Thyroid gland (tissue), 4 donors: ENCODE measurements at regions not wholly inside any gene's neighbourhood (a gene's known extent, or its start where the extent isn't known, plus 50 kb on each side); places are given as distances from the start of the nearest gene placed in this dataset.

Experiments used
- POLR2A ChIP-seq, 2 donors: fragments of 450-650 bp; IDR thresholded peaks; one replicate each; pipeline ENCODE4 v1.6.1; 2017; ENCODE audit warnings: antibody characterized with exemption in 2 of 2, mild to moderate bottlenecking in 2 of 2, moderate library complexity in 1 of 2
- TF ChIP-seq, protein P1 (sequence below), 6 experiments: fragments of 200-600 bp in 3 of 6; fragments of 450-650 bp in 3 of 6; sonication (generic) in 3 of 6; IDR thresholded peaks; one replicate each; pipeline ENCODE4 v1.5.1; 2016 to 2019; ENCODE audit warnings: antibody characterized with exemption in 6 of 6, mild to moderate bottlenecking in 2 of 6, inconsistent platforms in 1 of 6, moderate library complexity in 1 of 6

DNA sequence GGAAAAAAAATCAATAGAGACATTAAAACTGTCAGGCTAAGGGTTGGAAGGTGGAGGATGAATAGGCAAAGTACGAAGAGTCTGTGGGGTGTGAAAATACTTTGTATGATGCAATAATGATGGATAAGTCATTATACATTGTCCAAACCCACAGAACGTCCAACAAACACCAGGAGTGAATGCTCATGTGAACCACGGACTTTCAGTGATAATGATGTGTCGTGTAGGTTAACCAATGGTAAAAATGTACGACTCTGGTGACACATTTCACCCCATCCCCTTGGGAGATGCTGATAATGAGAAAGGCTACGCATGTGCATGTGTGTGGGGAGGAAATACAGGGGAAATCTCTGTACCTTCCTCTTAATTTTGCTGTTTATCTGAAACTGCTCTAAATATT, 665.2 kb downstream of the FAT4 start:
- TF ChIP-seq, protein P1, sequence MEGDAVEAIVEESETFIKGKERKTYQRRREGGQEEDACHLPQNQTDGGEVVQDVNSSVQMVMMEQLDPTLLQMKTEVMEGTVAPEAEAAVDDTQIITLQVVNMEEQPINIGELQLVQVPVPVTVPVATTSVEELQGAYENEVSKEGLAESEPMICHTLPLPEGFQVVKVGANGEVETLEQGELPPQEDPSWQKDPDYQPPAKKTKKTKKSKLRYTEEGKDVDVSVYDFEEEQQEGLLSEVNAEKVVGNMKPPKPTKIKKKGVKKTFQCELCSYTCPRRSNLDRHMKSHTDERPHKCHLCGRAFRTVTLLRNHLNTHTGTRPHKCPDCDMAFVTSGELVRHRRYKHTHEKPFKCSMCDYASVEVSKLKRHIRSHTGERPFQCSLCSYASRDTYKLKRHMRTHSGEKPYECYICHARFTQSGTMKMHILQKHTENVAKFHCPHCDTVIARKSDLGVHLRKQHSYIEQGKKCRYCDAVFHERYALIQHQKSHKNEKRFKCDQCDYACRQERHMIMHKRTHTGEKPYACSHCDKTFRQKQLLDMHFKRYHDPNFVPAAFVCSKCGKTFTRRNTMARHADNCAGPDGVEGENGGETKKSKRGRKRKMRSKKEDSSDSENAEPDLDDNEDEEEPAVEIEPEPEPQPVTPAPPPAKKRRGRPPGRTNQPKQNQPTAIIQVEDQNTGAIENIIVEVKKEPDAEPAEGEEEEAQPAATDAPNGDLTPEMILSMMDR (IDR thresholded peaks at IDR 0.05): no peak
- no peak for TF ChIP-seq POLR2A (IDR thresholded peaks at IDR 0.05)
